ENCODE measurements at regions not wholly inside any gene's neighbourhood (a gene's known extent, or its start where the extent isn't known, plus 50 kb on each side); places are given as distances from the start of the nearest gene placed in this dataset.
A peak's percentile ranks its signal among the peaks of the same experiment; 100 is the strongest.

GRCh38 chr6:137647762-137648447, 153.7 kb upstream of the OLIG3 start:
- TF ChIP-seq, protein P1, sequence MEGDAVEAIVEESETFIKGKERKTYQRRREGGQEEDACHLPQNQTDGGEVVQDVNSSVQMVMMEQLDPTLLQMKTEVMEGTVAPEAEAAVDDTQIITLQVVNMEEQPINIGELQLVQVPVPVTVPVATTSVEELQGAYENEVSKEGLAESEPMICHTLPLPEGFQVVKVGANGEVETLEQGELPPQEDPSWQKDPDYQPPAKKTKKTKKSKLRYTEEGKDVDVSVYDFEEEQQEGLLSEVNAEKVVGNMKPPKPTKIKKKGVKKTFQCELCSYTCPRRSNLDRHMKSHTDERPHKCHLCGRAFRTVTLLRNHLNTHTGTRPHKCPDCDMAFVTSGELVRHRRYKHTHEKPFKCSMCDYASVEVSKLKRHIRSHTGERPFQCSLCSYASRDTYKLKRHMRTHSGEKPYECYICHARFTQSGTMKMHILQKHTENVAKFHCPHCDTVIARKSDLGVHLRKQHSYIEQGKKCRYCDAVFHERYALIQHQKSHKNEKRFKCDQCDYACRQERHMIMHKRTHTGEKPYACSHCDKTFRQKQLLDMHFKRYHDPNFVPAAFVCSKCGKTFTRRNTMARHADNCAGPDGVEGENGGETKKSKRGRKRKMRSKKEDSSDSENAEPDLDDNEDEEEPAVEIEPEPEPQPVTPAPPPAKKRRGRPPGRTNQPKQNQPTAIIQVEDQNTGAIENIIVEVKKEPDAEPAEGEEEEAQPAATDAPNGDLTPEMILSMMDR (IDR thresholded peaks at IDR 0.05; ENCODE audit: insufficient read depth, low read depth, low read length, missing control alignments) = no peak
- H3K4me3 ChIP-seq (ENCODE audit: low read length) = no peak overlapping the region
- DNase-seq (ENCODE audit: low read depth) = peak; percentile 56

- TF ChIP-seq, protein P1 (IDR thresholded peaks at IDR 0.05; ENCODE audit: insufficient read depth, low read depth, low read length, missing control alignments) = no peak
- no peak for DNase-seq (ENCODE audit: low read depth)
- H3K4me3 ChIP-seq (ENCODE audit: low read length) = no peak overlapping the region
Measured at GRCh38 chr6:137650720-137651119, 156.5 kb upstream of the OLIG3 start.

- no peak overlapping the region for H3K4me3 ChIP-seq (ENCODE audit: low read length)
- DNase-seq (ENCODE audit: low read depth) = no peak
- TF ChIP-seq, protein P1 (IDR thresholded peaks at IDR 0.05; ENCODE audit: insufficient read depth, low read depth, low read length, missing control alignments) = no peak
Measured at GRCh38 chr6:137651178-137651577, 157.0 kb upstream of the OLIG3 start.

DNA sequence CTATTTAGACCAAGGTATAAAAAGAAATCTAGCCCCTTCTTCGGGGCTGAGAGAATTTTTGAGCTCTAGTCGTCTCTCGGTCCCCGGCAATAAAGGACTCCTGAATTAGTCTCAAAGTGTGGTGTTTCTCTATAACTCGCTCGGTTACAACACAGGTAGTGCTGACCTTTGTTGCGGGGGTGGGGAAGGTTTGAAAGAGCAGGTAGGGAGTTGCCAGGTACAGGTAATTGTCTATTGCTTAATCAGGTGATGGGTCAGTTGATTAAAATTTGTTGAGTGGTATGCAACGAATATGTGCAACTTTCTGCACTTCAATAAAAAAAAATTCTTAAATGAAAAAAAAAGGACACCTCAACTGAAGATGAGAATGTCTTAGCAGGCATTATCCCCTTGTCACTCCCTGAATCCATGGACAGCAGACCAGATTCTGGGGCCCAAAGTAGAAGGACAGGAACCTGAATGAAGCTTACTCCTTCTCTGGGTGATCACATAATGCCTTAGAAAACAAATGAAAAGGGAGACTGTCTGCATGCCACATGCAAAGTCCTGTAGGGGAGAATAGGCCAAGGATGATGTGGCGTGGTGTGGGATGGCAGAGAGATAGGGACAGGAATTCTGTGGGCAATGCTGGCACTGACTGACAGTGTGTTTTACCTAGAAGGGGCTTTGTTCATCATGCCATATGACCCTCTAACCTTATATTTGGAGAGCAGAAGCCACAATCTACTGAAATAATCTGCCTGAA, 157.6 kb upstream of the OLIG3 start:
- no peak overlapping the region for H3K4me3 ChIP-seq (ENCODE audit: low read length)
- DNase-seq (ENCODE audit: low read depth) = no peak
- TF ChIP-seq, protein P1 (IDR thresholded peaks at IDR 0.05; ENCODE audit: insufficient read depth, low read depth, low read length, missing control alignments) = no peak

GRCh38 chr6:137652961-137653705, 158.9 kb upstream of the OLIG3 start:
- no peak overlapping the region for H3K4me3 ChIP-seq (ENCODE audit: low read length)
- TF ChIP-seq, protein P1 (IDR thresholded peaks at IDR 0.05; ENCODE audit: insufficient read depth, low read depth, low read length, missing control alignments) = no peak

DNA sequence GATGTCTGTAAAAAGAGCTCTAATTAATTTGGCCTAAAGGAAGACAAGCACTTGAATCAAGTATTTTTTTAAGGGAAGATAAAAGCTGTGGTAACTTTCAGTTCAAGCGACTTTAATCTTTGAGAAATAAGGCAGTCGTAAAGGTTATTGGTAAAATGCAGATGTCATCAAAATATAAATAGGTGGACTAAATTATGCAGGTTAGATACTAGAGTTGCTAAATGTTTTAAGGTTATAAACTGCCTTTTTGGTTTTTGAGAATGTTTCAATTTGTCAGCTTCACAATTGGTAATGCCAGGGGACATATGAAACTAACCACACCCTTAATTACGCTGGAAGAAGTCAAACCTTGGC, 159.5 kb upstream of the OLIG3 start:
- no peak overlapping the region for H3K4me3 ChIP-seq (ENCODE audit: low read length)
- TF ChIP-seq, protein P1 (IDR thresholded peaks at IDR 0.05; ENCODE audit: insufficient read depth, low read depth, low read length, missing control alignments) = no peak
- DNase-seq (ENCODE audit: low read depth) = no peak

More at GRCh38 chr6:137652961-137653705, 158.9 kb upstream of the OLIG3 start:
- DNase-seq (ENCODE audit: low read depth) = no peak

Measured in epithelial cell of esophagus (primary cell).